HG03064 (cell line): ENCODE measurements at regions not wholly inside any gene's neighbourhood (a gene's known extent, or its start where the extent isn't known, plus 50 kb on each side); places are given as distances from the start of the nearest gene placed in this dataset.

Experiments used
- ATAC-seq: cut with Tn5 transposase; IDR thresholded peaks from one replicate; pipeline ENCODE4 v1.9.1; 2021; ENCODE audit warnings: low read depth; ENCODE audit not compliant: unreplicated experiment

DNA sequence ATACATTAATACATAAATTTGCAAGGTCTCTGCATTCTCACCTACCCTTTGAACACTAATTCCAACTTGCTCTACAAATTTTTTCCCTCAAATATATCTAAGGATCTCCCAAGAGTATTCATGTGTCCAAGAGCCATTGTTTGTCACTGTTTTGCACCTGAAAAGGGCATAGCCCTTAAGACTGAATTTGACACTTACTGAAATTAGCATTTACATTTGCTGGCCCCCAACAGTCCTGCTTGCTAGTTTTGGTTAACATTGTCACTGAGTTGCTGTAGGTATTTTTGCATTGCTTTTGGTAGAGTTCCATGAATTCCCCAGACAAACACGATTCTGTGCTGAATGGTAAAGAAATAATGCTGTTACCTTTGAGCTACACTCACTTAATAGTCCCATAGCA lies 57.3 kb downstream of the KCNA4 start:
- ATAC-seq, result no peak

DNA sequence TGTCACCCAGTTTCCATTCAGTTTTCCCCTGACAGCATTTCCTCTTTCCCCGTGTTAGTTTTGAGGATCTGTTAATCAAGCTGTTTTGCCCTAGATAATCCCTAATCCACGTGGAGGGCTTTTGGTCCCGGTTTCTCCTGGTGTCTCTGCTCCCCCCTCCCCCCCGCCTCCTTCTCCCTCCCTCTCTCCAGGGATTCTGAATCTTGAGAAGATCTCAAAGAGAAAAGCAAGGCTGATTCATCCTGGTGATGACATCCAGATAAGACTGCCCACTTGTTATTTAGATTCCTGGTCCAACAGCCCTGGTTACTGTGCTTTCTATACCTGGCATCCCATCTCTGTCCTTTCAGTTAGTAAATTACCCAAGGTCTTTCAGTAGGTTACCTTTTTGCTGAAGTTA lies 59.4 kb downstream of the KCNA4 start:
- no peak for ATAC-seq

DNA sequence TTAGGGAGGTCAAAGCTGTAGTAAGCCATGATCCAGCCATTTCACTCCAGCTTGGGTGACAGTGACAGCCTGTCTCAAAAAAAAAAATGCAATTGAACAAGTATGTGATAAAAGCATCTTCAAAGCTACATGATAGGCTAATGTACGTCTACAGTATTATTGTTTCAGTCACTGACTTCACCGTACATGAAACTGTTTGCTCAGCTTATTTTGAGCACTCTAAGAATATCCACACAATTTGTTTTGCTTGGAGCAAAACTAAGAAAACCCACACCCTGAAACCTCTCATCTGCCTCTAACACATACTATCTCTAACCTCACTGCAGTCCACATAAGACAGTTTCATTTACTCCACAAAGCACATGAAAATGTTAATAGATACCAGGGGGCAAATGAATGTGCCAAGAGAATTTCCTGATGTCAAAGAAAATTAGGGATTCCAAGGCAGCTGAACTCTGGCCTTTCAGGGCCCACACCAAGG lies 60.7 kb downstream of the KCNA4 start:
- ATAC-seq, result no peak

DNA sequence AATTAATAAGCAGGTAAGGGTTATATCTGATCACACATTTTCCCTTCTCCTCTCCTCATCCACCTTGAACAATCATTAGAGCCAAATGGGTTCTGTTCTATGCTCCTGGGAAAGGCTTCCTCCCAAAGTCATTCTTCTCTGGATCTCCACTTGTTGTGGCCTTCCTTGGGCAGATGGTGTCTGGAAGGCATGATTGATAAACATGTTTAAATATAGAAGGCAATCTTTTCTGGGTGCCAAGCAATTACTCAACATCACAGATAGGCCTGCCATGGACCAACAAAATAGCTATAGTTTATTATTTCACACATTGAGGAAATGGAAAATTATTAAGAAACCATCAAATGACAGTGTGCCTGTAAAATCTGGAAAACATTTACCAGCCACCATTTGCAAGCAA lies 73.5 kb downstream of the KCNA4 start:
- no peak for ATAC-seq

DNA sequence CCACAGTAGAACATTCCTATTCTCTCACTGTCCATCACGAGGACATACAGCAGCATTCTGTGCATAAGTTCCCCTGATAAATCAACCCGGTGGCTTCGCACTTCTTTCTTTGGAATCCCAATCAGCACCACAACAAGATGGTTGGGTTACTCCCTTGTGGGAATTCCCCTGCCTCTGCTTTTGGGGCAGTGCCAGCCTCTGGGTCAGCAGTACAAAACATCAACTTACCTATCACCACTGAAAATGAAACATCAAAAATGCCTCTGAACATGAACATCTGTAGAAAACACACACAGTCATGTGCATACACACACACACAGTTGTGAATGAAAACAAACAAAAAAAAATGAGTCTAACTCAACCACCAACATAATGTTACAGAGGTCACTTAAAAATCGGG lies 79.3 kb downstream of the KCNA4 start:
- no peak for ATAC-seq

DNA sequence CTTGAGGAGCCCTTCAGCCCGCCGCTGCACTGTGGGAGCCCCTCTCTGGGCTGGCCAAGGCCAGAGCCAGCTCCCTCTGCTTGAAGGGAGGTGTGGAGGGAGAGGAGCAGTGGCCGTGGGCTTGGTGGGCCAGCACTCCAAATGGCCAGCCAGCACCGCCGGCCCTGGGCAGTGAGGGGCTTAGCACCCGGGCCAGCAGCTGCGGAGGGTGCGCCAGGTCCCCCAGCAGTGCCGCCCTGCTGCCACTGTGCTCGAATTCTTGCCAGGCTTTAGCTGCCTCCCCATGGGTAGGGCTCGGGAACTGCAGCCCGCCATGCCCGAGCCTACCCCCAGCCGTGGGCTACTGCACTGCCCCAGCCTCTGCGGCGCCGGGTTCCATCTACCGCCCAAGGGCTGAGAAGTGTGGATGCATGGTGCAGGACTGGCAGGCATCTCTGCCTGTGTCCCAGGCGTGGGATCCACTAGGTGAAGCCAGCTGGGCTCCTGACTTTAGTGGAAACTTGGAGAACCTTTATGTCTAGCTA lies 82.7 kb downstream of the KCNA4 start:
- ATAC-seq, result no peak

DNA sequence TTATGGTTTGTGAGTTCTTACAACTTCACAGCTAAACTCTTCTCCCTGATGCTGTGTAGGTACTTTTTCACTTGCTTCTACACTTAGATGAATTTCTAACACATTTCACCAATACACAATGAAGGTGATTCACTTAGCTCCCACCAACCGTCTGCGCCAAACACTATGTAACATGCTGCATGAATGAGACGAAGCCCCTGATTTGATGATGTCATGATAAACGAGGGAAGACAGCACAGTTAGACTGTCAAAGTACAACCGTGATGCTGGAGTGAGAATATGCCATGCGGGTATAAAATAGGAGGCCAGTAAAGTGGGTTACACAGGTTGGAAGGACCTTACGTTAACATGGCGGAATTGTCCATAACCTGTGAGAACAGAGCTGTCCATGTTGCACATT lies 100.8 kb downstream of the KCNA4 start:
- ATAC-seq, result no peak

DNA sequence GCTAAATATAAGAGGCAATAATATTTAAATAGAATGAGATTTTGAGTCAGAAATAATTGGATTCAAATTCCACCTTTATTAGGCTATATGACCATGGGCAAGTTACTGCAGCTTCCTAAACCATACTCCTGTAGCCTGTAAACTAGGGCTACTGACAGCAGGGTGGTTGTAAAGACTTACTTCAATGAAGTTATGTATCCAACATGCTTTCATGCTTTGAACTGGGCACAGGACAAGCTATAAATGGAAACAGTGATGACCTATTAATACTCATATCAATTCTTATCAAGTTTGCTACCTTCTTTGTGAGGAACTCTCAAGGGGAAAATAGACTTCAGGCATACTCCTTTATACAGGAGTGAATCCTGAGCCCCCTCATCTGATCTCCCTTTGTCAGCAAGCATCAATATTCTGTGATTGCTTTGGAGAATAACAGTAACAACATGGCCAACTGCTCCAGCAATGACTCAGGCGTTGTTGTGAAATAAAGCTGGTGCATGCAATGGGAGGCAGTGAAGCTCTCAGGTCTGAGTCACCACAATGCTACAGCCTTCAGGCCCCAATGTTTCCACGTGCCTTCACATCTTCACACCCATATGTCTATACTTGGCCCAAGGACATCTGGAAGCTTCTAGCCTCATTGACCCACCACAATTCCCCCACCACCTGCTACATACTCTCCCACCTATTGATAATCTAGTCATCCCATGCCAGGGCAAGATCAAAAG lies 102.5 kb downstream of the KCNA4 start:
- no peak for ATAC-seq

DNA sequence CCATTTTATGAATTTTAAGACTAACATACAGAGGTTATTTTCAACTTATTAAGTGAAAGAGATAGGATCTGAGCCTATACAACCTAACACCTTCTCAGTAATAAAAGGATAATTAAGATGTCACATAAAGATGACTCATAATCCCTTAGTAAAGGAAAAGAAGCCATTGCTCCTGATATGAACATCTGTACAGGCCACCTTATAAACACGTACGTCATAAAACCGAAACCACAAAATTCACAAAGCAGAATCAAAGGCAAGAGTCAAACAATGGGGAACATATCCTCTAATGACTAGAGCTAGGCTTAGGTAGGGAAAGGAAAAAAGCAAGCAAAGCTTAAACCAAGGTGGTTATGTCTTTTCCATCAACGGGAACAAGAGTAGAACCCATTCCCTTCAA lies 103.5 kb downstream of the KCNA4 start:
- no peak for ATAC-seq

DNA sequence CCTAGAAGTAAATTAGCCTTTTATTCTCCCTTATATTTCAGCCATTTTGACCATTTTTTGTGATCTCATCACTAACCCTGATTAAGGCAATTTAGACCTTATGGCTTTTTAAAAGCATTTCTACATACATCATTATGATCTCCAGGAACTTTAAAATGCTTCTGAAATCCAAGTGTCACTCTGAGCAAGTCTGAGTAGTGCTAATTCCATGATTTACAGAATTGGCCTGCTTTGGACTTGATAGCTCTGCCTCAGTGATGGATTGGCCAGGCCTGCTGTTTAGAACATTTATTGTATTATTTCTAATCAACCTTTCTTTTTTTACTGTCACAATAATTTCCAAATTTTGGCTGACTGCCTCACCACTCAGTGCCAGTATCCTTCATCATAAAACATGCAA lies 116.4 kb downstream of the KCNA4 start:
- no peak for ATAC-seq

DNA sequence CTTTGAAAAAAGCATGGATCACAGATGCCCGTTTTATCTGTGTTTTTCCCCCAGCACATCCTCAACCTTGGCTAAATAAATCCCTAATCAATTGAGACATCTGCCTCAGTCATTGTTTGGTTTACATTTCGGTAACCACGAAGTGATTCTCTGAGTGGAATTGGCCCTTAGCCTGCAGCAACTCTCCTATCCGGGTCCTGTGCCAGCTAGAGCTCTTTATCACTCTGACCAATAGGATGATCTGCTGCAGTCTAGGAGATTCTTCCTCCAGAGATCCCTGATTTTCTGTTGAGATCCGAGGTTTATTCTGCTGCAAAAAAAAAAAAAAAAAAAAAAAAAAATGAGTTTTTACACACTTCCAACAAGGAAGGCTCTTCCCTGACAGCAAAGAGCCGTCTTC lies 137.3 kb downstream of the KCNA4 start:
- no peak for ATAC-seq

DNA sequence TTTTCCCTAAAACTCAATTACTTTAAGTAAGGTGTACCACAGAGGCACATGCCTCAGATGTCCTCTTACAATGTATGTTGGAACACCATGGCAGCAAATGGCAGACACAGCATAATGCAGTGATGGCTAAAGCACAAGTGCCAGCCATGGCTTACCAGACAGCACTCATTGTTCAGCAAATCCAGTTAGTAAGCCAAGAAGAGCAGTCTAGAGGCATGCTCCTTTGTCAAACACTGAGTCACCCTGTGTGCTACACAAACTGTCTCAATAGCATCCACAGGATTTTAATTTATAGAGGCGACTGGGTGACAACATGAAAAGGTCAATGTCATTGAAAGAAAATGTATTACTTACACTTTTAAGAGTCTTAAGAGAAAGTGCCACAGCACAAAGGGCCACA lies 140.6 kb downstream of the KCNA4 start:
- ATAC-seq, result no peak

DNA sequence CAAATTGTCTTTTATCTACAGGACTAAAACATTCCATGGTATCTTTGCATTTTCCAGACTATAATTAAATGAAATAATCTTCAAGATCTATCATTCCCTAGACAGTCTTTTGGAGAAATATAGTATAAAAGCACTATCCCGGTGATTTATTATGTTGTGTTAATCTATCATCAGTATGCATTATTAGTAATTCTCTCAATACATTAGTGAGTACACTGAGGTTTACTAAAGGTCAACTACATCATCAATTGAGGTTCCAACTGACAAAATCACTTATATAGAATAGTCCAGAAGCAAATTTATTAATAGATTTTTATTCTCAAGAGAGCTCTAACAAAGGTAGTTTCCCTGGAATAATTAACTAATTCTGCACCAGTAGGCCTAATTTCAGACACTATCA lies 169.6 kb downstream of the KCNA4 start:
- ATAC-seq, result no peak

DNA sequence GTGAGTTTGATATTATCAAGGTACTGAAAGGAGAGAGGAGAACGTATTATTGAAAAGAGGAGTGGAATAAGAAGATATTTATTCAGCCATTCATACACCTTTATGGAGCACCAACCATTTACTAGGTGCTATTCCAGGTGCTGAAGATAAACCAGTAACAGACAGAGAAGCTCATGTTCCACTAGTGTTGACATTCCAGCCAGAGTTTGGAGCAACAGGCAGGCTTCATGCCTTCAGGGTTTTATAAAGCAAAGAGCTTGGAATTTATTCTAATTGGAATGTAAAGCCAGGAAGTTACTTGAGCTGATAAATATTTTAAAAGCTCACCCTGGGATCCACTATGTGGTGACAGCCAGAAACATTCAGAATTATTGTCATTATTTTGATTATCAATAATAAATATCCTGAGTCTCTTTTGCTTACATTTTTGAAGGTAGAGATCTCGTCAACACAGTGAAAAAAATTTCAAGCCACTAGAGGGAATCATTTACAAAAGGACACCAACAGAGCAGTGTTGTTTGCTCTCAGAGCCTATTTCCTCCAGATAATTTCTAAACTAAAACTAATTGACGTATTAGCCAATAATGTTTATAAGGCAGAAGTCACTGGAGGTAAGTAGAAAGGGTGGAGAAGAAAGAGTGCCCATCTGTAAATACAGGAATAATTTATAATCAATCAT lies 172.0 kb downstream of the KCNA4 start:
- ATAC-seq, result no peak

DNA sequence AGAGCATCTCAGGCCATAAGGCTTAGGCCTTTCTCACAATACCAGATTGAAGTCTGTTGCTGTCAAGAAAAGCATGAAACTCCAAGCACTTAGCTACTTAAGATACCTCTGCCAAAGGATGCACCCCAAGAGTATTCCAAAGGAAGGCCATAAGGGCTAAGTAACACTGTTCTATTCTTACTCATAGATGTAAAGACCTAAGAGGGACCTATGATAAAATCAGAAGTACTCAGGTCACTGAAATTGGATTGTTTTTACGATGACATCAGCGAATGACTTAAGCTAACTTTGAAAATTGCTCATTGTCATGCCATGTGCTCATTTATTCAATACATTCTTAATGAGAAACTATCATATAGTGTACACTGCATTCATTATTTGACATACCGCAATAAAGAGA lies 172.8 kb downstream of the KCNA4 start:
- ATAC-seq, result no peak

DNA sequence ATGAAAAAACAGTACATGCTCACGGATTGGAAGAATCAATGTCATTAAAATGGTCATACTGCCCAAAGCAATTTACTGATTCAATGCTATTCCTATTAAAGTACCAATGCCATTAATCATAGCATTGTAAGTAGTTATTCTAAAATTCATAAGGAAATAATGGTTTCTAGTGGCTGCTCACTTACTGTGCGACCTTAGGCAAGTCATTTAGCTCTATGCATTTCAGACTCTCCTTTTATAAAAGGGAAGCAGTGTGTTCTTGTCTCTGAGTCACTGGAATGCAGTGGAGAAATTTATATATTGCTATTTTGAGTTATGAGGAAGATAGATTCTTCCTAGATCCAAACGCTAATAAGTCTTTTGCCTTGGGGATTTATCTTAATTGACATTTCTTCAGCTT lies 174.8 kb downstream of the KCNA4 start:
- ATAC-seq, result no peak

DNA sequence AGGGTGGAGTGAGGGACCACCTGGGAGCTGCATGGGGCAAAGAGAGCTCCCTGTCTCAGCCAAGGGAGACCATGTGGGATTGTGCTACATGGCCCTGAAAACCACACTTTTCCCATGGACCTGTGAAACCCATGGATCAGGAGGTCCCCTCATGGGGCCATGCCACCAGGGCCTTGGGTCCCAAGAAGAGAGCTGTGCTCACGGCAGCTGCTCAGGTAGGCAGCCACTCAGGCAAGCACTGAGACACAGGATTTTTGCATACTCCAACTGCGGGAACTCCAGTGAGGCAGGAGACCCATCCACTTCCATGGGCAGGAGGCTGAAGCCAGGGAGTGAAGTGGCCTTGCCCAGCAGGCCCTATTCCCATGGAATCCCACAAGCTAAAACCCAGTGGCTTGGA lies 190.0 kb downstream of the KCNA4 start:
- no peak for ATAC-seq

DNA sequence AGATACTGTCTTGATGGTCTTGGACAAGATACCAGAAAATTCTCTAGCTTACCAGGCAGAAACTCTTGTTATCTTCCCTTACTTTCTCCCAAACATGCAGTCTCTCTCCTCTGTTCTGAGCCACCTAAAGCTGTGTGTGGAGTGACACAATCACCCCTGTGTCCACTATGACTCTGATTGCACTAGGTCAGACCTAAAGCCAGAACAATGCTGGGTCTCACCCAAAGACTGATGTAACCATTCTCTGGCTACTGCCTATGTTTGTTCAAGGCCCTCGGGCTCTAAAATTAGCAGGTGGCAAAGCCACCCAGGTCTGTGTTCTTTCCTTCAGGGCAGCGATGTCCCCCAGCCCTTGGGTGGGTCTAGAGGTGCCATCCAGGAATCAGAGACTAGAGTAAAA lies 200.5 kb downstream of the KCNA4 start:
- no peak for ATAC-seq

DNA sequence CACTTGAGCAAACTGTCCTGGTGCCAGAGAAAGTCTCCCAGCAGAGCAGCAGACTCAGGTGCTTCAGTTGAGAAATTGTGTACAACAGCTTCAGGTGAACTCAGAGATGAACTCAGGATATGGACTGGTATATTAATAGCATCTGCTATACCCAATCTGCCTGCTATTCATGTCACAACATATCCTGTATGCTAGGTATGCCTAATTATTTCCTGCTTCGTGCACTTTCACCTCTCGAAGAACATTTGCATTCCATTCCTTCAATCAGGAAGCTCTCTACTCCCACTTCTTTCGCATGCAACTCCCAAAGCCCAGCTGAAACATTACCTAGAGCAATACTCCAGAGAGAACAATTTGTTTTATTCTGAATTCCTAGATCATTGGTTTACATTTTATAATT lies 207.7 kb downstream of the KCNA4 start:
- no peak for ATAC-seq

DNA sequence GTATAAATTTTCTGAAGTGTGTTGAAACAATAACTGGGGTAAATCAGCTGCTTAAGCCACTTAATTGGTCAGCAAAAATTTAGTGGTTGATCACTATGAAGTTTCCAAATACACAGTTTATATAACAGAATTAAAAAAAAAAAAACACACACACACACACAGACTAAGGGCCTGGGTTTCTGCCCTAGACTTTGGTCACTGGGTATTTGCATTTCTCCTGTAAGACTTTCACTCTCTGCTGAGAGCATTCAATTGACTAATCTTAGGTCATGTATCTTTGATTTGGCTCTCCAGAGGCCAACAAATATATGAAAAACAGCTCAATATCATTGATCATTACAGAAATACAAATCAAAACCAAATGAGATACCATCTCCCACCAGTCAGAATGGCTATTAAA lies 214.3 kb downstream of the KCNA4 start:
- ATAC-seq, result no peak

DNA sequence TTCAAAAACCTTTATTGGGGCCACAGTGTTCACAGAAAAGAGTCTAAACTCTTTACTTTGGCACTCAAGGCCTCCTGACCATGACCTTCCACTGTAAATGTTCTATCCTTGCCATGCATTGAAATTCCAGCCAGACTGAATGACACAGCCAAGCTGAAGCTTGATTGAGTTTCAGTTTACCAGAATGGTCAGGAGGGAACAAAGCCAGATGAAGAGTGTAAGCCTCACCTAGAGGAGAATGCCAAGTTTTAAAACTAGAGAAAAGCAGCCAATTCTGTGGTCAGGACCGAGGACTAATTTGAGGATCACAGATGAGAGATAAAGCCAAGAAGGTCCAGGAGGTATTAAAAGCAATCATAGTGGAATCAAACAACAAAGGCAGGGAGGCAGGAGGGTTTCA lies 215.3 kb downstream of the KCNA4 start:
- no peak for ATAC-seq

DNA sequence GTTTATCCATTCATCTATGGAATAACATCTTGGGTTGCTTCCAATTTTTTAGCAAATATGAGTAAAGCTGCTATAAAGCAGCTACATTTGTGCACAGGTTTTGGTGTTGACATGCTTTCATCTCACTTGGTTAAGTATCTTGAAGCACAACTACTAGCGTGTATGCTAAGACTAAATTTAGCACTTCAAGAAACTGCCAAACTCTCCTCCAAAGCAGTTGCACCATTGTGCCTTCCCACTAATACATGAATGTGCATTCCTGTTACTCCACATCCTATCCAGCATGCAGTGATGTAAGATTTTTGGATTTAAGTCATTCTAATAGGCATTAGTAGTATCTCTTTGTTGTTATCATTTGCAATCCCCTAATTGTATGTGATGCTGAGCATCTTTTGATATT lies 230.7 kb downstream of the KCNA4 start:
- no peak for ATAC-seq
